Panc1 (cell line): ENCODE measurements at regions not wholly inside any gene's neighbourhood (a gene's known extent, or its start where the extent isn't known, plus 50 kb on each side); places are given as distances from the start of the nearest gene placed in this dataset.

Experiments used
- ATAC-seq: fragments of 200-7000 bp; cut with Tn5 transposase; 2 replicates; pipeline ENCODE4 v1.9.1; 2020; ENCODE audit warnings: mild to moderate bottlenecking, moderate library complexity
- BruUV-seq: library from RNA; stranded (reverse); fragments of 400-500 nt; replicated peaks from 2 replicates; lab custom pipeline; 2021; lab: Mats Ljungman, UMichigan
- CTCF ChIA-PET: fragments of 300-600 bp; sonication (Branson Sonifier 250); formaldehyde crosslinking; loops from one replicate; lab custom pipeline; 2022; ENCODE audit warnings: antibody characterized with exemption; lab: Charles Lee
- POLR2A ChIA-PET: fragments of 300-600 bp; sonication (Branson Sonifier 250); formaldehyde crosslinking; loops from one replicate; lab custom pipeline; 2022; ENCODE audit warnings: antibody characterized with exemption; lab: Charles Lee
- DNase-seq: peaks from one replicate; pipeline ENCODE4 v3.0.0-alpha.2; 2010; ENCODE audit warnings: low read depth, low spot score
- H3K27ac ChIP-seq: 2 replicates; pipeline ENCODE4 v1.5.1; 2011; ENCODE audit warnings: mild to moderate bottlenecking, low read length, inconsistent platforms
- H3K27me3 ChIP-seq: fragments of 200-500 bp; sonication (Bioruptor generic); 2 replicates; pipeline ENCODE4 v1.6.0; 2014; ENCODE audit warnings: low read length, inconsistent platforms; ENCODE audit not compliant: control insufficient read depth, insufficient read depth
- H3K36me3 ChIP-seq: fragments of 200-500 bp; sonication (Bioruptor generic); 2 replicates; pipeline ENCODE4 v1.5.1; 2014; ENCODE audit warnings: inconsistent platforms, mild to moderate bottlenecking, low read length, moderate library complexity; ENCODE audit not compliant: control insufficient read depth, insufficient read depth
- H3K4me1 ChIP-seq: 2 replicates; pipeline ENCODE4 v1.5.1; 2011; ENCODE audit warnings: inconsistent platforms, mild to moderate bottlenecking, low read length, moderate library complexity; ENCODE audit not compliant: control insufficient read depth, insufficient read depth
- H3K4me3 ChIP-seq, 2 experiments: 2 replicates each; pipeline ENCODE4 v1.5.1; 2011 to 2012; ENCODE audit warnings: low read depth in 2 of 2, low read length in 2 of 2, mild to moderate bottlenecking in 2 of 2, inconsistent platforms in 1 of 2, moderate library complexity in 1 of 2
- H3K9me3 ChIP-seq: fragments of 200-500 bp; sonication (Bioruptor generic); 2 replicates; pipeline ENCODE4 v1.5.1; 2014; ENCODE audit warnings: low read depth, mild to moderate bottlenecking, inconsistent platforms, low read length, moderate library complexity; ENCODE audit not compliant: control insufficient read depth, insufficient read depth
- CTCF ChIP-seq: fragments of 450-650 bp; IDR thresholded peaks from 2 replicates; pipeline ENCODE4 v1.5.1; 2017; ENCODE audit warnings: mild to moderate bottlenecking
- POLR2AphosphoS5 ChIP-seq: IDR thresholded peaks from 2 replicates; pipeline ENCODE4 v1.6.1; 2012; ENCODE audit warnings: mild to moderate bottlenecking, low read depth, low read length, moderate library complexity
- REST ChIP-seq, 2 experiments: IDR thresholded peaks; 2 replicates each; pipeline ENCODE4 v1.6.1; 2011 to 2012; ENCODE audit warnings: low read depth in 2 of 2, control low read depth in 1 of 2, low read length in 1 of 2, mild to moderate bottlenecking in 1 of 2, moderate library complexity in 1 of 2; ENCODE audit not compliant: insufficient read depth in 1 of 2
- SIN3A ChIP-seq: IDR thresholded peaks from 2 replicates; pipeline ENCODE4 v1.6.1; 2012; ENCODE audit warnings: low read depth, mild to moderate bottlenecking, low read length, moderate library complexity, borderline replicate concordance; ENCODE audit not compliant: insufficient read depth
- TCF7L2 ChIP-seq: IDR thresholded peaks from 2 replicates; pipeline ENCODE4 v1.6.1; 2011; ENCODE audit warnings: mild to moderate bottlenecking, low read depth, low read length, inconsistent platforms
- in situ Hi-C: cut with HindIII; loops from 2 replicates; pipeline ENCODE4 v1.10.0; 2016; ENCODE audit warnings: low sequenced_read_pairs, low pct_unique_long_range_greater_than_20kb
- intact Hi-C: fragments of 100-400 bp; cut with micrococcal nuclease; formaldehyde crosslinking; loops from one replicate; pipeline ENCODE4 v1.10.0; 2022; ENCODE audit not compliant: unreplicated experiment

- no TSS peak for BruUV-seq
- intact Hi-C loops (no loop called here), in situ Hi-C loops (no loop called here)
- Histone ChIP-seq H3K4me3 (no peak overlapping the region), H3K27me3 (peaks cover 3% of the 10 kb centered on the region; the same call in 1 of the 2 replicates), H3K36me3 (no peaks in the 10 kb centered on the region), H3K4me1 (no peaks in the 10 kb centered on the region), H3K9me3 (no peaks in the 10 kb centered on the region), H3K27ac (no peak overlapping the region)
- ATAC-seq (no peak), DNase-seq (no peak)
- ChIA-PET CTCF (no interaction called here), POLR2A (no interaction called here)
- TF ChIP-seq SIN3A: no peak
These were observed 62.6 kb upstream of the SIRPG start for GRCh38 chr20:1720226-1720625.

GRCh38 chr20:1718604-1719384 lies 61.2 kb upstream of the SIRPG start:
- Histone ChIP-seq H3K36me3 (no peaks in the 10 kb centered on the region), H3K4me3 (no peak overlapping the region), H3K9me3 (no peaks in the 10 kb centered on the region), H3K27me3 (peaks cover 5% of the 10 kb centered on the region; the same call in 1 of the 2 replicates), H3K27ac (no peak overlapping the region), H3K4me1 (no peaks in the 10 kb centered on the region)
- POLR2A ChIA-PET: no interaction called here
- CTCF ChIA-PET: no interaction called here
- ATAC-seq (no peak), DNase-seq (no peak)
- in situ Hi-C loops: no loop called here
- intact Hi-C loops: no loop called here
- TF ChIP-seq SIN3A (no peak), CTCF (no peak), REST (IDR thresholded peaks at IDR 0.05; ENCODE audit: insufficient read depth in 1 of 2, low read depth in 2 of 2, low read length in 1 of 2) (no peak)
- no TSS peak for BruUV-seq

GRCh38 chr20:1712634-1713624 lies 55.4 kb upstream of the SIRPG start:
- ChIA-PET POLR2A (no interaction called here), CTCF (no interaction called here)
- no peaks in the 10 kb centered on the region for H3K9me3 ChIP-seq
- in situ Hi-C loops: no loop called here
- TF ChIP-seq TCF7L2 (no peak), SIN3A (no peak), CTCF (no peak), REST (IDR thresholded peaks at IDR 0.05; ENCODE audit: insufficient read depth in 1 of 2, low read depth in 2 of 2, low read length in 1 of 2) (no peak), POLR2AphosphoS5 (no peak)
- no peak overlapping the region for H3K4me3 ChIP-seq
- BruUV-seq: no TSS peak
- H3K36me3 ChIP-seq: no peaks in the 10 kb centered on the region
- no peak for DNase-seq
- no peak for ATAC-seq
- H3K27ac ChIP-seq: no peak overlapping the region
- H3K27me3 ChIP-seq: peaks cover 8% of the 10 kb centered on the region
- no peaks in the 10 kb centered on the region for H3K4me1 ChIP-seq
- intact Hi-C loops: no loop called here
